Fibroblast of gingiva (primary cell): ENCODE measurements at regions not wholly inside any gene's neighbourhood (a gene's known extent, or its start where the extent isn't known, plus 50 kb on each side); places are given as distances from the start of the nearest gene placed in this dataset.
A peak's percentile ranks its signal among the peaks of the same experiment; 100 is the strongest.
"Not testable (repeated sequence)": the region's sequence is repeated elsewhere in the genome, so short reads cannot be mapped to it uniquely, and the experiment has no call there.

Experiments used
- DNase-seq: peaks from one replicate; pipeline ENCODE4 v3.0.0-alpha.2; 2011; ENCODE audit warnings: low read depth

- DNase-seq: not testable (repeated sequence)
Measured at GRCh38 chr16:29328528-29328927, 78.0 kb downstream of the NPIPB11 start.

GRCh38 chr16:29327631-29328408, 78.7 kb downstream of the NPIPB11 start:
- DNase-seq: peak; percentile 61

GRCh38 chr16:29326164-29327125, 80.1 kb downstream of the NPIPB11 start:
- DNase-seq: not testable (repeated sequence)

GRCh38 chr16:29323725-29324124, 82.8 kb downstream of the NPIPB11 start:
- DNase-seq: not testable (repeated sequence)

- DNase-seq: no peak
Measured at GRCh38 chr16:29321585-29321984, 84.9 kb downstream of the NPIPB11 start.

- no peak for DNase-seq
Measured at GRCh38 chr16:29321000-29321393, 85.5 kb downstream of the NPIPB11 start.

- DNase-seq: no peak
Measured at GRCh38 chr16:29320274-29320999, 86.1 kb downstream of the NPIPB11 start.

- no peak for DNase-seq
Measured at GRCh38 chr16:29319726-29320125, 86.8 kb downstream of the NPIPB11 start.

- DNase-seq: peak; percentile 52
Measured at GRCh38 chr16:29318561-29318968, 87.9 kb downstream of the NPIPB11 start.

- no peak for DNase-seq
Measured at GRCh38 chr16:29318037-29318436, 88.5 kb downstream of the NPIPB11 start.

GRCh38 chr16:29317269-29317668, 89.2 kb downstream of the NPIPB11 start:
- no peak for DNase-seq

- DNase-seq: no peak
Measured at GRCh38 chr16:29316761-29317183, 89.7 kb downstream of the NPIPB11 start.

- no peak for DNase-seq
Measured at GRCh38 chr16:29315916-29316517, 90.5 kb downstream of the NPIPB11 start.

- no peak for DNase-seq
Measured at GRCh38 chr16:29315046-29315445, 91.5 kb downstream of the NPIPB11 start.

- DNase-seq: no peak
Measured at GRCh38 chr16:29314292-29314934, 92.1 kb downstream of the NPIPB11 start.

- no peak for DNase-seq
Measured at GRCh38 chr16:29313559-29314048, 92.9 kb downstream of the NPIPB11 start.

- DNase-seq: no peak
Measured at GRCh38 chr16:29312835-29313558, 93.5 kb downstream of the NPIPB11 start.

- not testable (repeated sequence) for DNase-seq
Measured at GRCh38 chr16:29312345-29312675, 94.2 kb downstream of the NPIPB11 start.

GRCh38 chr16:29311461-29312344, 94.8 kb downstream of the NPIPB11 start:
- DNase-seq: no peak
